Peyer's patch (tissue), 4 donors: ENCODE measurements at regions not wholly inside any gene's neighbourhood (a gene's known extent, or its start where the extent isn't known, plus 50 kb on each side); places are given as distances from the start of the nearest gene placed in this dataset.

Source experiments
- DNase-seq, 3 donors: peaks; one replicate each; pipeline ENCODE4 v3.0.0-alpha.2; 2017 to 2019
- H3K27ac ChIP-seq, 4 donors: fragments of 200-600 bp; sonication (generic); one replicate each; pipeline ENCODE4 v1.5.1; 2016 to 2019
- H3K27me3 ChIP-seq, 2 donors: fragments of 200-600 bp; sonication (generic); one replicate each; pipeline ENCODE4 v1.5.1; 2019
- H3K36me3 ChIP-seq, 3 donors: fragments of 200-600 bp; sonication (generic); one replicate each; pipeline ENCODE4 v1.5.1; 2016 to 2019
- H3K4me1 ChIP-seq, 4 donors: fragments of 200-600 bp; sonication (generic); one replicate each; pipeline ENCODE4 v1.5.1; 2016 to 2019
- H3K4me3 ChIP-seq, 4 donors: fragments of 200-600 bp; sonication (generic); 1 replicate in 3 of 4; 2 replicates in 1 of 4; pipeline ENCODE4 v1.5.1; 2016 to 2019; ENCODE audit warnings: mild to moderate bottlenecking in 1 of 4
- H3K9me3 ChIP-seq, 4 donors: fragments of 200-600 bp; sonication (generic); one replicate each; pipeline ENCODE4 v1.5.1; 2016 to 2019; ENCODE audit warnings: mild to moderate bottlenecking in 1 of 4
- CTCF ChIP-seq, 6 experiments: fragments of 450-650 bp in 4 of 6; fragments of 200-600 bp in 2 of 6; sonication (generic) in 1 of 6; IDR thresholded peaks; one replicate each; pipeline ENCODE4 v1.5.1; 2017 to 2019; ENCODE audit warnings: antibody characterized with exemption in 6 of 6, mild to moderate bottlenecking in 3 of 6, moderate library complexity in 1 of 6
- POLR2A ChIP-seq, 2 donors: fragments of 450-650 bp; IDR thresholded peaks; one replicate each; pipeline ENCODE4 v1.5.1; 2017; ENCODE audit warnings: antibody characterized with exemption in 2 of 2, mild to moderate bottlenecking in 2 of 2, moderate library complexity in 2 of 2
- small RNA-seq, 2 donors: library from RNA; depleted of rRNA; stranded (forward); fragments of <200 nt; gene quantifications; one replicate each; pipeline ENCODE3, GENCODE V24; 2016

- no peak for DNase-seq
- TF ChIP-seq CTCF (IDR thresholded peaks at IDR 0.05) (no peak), POLR2A (IDR thresholded peaks at IDR 0.05) (no peak)
- H3K27me3 ChIP-seq, result no peaks in the 10 kb centered on the region
These were observed 65.6 kb upstream of the SGCD start for GRCh38 chr5:156261275-156261939.

GRCh38 chr5:156271569-156271968 is 55.4 kb upstream of the SGCD start:
- H3K4me1 ChIP-seq, result no peaks in the 10 kb centered on the region
- TF ChIP-seq POLR2A (IDR thresholded peaks at IDR 0.05) (no peak), CTCF (IDR thresholded peaks at IDR 0.05) (no peak)
- DNase-seq, result no peak
- H3K27ac ChIP-seq, result no peak overlapping the region
- H3K27me3 ChIP-seq, result no peaks in the 10 kb centered on the region
- no peaks in the 10 kb centered on the region for H3K9me3 ChIP-seq
- no peak overlapping the region for H3K4me3 ChIP-seq
- H3K36me3 ChIP-seq, result no peaks in the 10 kb centered on the region

More at GRCh38 chr5:156261275-156261939, 65.6 kb upstream of the SGCD start:
- Histone ChIP-seq H3K4me1 (no peaks in the 10 kb centered on the region), H3K36me3 (no peaks in the 10 kb centered on the region), H3K27ac (no peak overlapping the region), H3K4me3 (no peak overlapping the region), H3K9me3 (no peaks in the 10 kb centered on the region)

- H3K27me3 ChIP-seq, result no peaks in the 10 kb centered on the region
- no peak overlapping the region for H3K27ac ChIP-seq
- H3K9me3 ChIP-seq, result no peaks in the 10 kb centered on the region
- no peak for DNase-seq
- TF ChIP-seq POLR2A (IDR thresholded peaks at IDR 0.05) (no peak), CTCF (IDR thresholded peaks at IDR 0.05) (no peak)
- no peaks in the 10 kb centered on the region for H3K36me3 ChIP-seq
- H3K4me3 ChIP-seq, result no peak overlapping the region
- H3K4me1 ChIP-seq, result no peaks in the 10 kb centered on the region
These were observed 54.8 kb upstream of the SGCD start for GRCh38 chr5:156272139-156272538.

- TF ChIP-seq POLR2A (IDR thresholded peaks at IDR 0.05), result no peak
- no peak for TF ChIP-seq CTCF (IDR thresholded peaks at IDR 0.05)
- no peaks in the 10 kb centered on the region for H3K9me3 ChIP-seq
- no peak for DNase-seq
- H3K4me3 ChIP-seq, result no peak overlapping the region
- H3K27me3 ChIP-seq, result no peaks in the 10 kb centered on the region
- H3K27ac ChIP-seq, result no peak overlapping the region
- H3K36me3 ChIP-seq, result no peaks in the 10 kb centered on the region
- H3K4me1 ChIP-seq, result no peaks in the 10 kb centered on the region
These were observed 53.6 kb upstream of the SGCD start for GRCh38 chr5:156273325-156273724.

GRCh38 chr5:156274453-156274852 is 52.5 kb upstream of the SGCD start:
- H3K4me3 ChIP-seq, result no peak overlapping the region
- H3K36me3 ChIP-seq, result no peaks in the 10 kb centered on the region
- H3K27ac ChIP-seq, result no peak overlapping the region
- TF ChIP-seq POLR2A (IDR thresholded peaks at IDR 0.05), result no peak
- no peak for TF ChIP-seq CTCF (IDR thresholded peaks at IDR 0.05)
- no peaks in the 10 kb centered on the region for H3K9me3 ChIP-seq
- no peaks in the 10 kb centered on the region for H3K4me1 ChIP-seq
- H3K27me3 ChIP-seq, result no peaks in the 10 kb centered on the region
- DNase-seq, result no peak

Small RNA genes in the stretch of these regions (small RNA-seq; reads per million reads assigned to genes)
- gene RNA5SP199, result 0 reads per million in 2 donors
